ENCODE measurements at regions not wholly inside any gene's neighbourhood (a gene's known extent, or its start where the extent isn't known, plus 50 kb on each side); places are given as distances from the start of the nearest gene placed in this dataset.

DNA sequence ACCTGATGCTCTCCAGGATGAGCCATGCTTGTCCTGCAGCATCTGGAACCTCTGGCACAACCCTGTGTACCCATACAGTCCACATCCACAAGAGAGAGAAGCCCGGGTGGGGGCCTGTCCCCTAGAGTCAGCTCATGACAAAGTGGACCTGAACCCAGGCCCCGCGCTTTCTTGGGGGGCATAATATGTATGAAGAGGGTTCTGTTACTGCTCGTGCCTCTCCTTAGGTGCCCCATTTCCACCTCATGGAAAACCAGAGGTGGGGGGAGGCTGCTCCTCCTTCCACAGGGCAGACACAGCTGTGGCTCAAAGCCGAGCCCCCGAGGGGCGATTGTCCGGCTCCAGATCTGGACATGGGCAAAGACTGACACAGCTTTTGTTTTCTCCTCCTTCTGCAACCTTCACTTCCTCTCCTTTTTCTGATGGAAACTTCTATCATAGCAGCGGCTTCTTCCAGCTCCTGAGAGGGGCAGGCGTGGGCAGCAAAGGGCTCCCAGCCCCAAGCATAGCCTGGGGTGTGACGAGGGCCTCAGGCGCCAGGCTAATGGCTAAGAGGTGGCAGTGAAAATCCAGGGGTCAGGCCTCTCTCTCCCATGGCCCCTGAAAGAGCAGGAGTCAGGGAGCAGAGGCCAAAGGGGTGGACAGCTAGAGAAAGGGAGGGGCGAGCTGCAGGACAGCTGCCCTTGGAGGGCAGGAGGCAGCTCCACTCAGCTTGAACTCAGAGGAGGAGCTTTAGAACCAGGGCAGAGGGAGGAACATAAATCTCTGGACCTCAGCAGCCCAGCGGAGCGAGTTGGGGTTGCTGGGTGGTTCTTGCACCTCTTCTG lies 155.5 kb downstream of the ZFP36L2 start:
- TF ChIP-seq EZH2 (IDR thresholded peaks at IDR 0.05; ENCODE audit: insufficient read depth, poor library complexity, severe bottlenecking) (no peak), EZH2phosphoT487 (IDR thresholded peaks at IDR 0.05; ENCODE audit: insufficient read depth, low read depth) (no peak)
